Fibroblast of lung (primary cell): ENCODE measurements at regions not wholly inside any gene's neighbourhood (a gene's known extent, or its start where the extent isn't known, plus 50 kb on each side); places are given as distances from the start of the nearest gene placed in this dataset.
"Not testable (repeated sequence)": the region's sequence is repeated elsewhere in the genome, so short reads cannot be mapped to it uniquely, and the experiment has no call there.

Experiments
- EZH2 ChIP-seq: IDR thresholded peaks from 2 replicates; pipeline ENCODE4 v1.5.1; 2012; ENCODE audit warnings: low read length, control low read depth, mild to moderate bottlenecking; ENCODE audit errors: missing control alignments
- TF ChIP-seq, protein P1 (sequence below), 2 donors: IDR thresholded peaks in 1 of 2; conservative IDR thresholded peaks in 1 of 2; 1 replicate in 1 of 2; 2 replicates in 1 of 2; pipeline ENCODE4 v1.5.1; 2011 to 2012; ENCODE audit warnings: low read length in 2 of 2, control low read depth in 1 of 2, inconsistent platforms in 1 of 2, low read depth in 1 of 2, mild to moderate bottlenecking in 1 of 2

DNA sequence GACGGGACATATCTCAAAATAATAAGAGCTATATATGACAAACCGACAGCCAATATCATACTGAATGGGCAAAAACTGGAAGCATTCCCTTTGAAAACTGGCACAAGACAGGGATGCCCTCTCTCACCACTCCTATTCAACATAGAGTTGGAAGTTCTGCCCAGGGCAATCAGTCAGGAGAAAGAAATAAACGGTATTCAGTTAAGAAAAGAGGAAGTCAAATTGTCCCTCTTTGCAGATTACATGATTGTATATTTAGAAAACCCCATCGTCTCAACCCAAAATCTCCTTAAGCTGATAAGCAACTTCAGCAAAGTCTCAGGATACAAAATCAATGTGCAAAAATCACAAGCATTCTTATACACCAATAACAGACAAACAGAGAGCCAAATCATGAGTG, 211.5 kb downstream of the MEMO1 start:
- TF ChIP-seq, protein P1, sequence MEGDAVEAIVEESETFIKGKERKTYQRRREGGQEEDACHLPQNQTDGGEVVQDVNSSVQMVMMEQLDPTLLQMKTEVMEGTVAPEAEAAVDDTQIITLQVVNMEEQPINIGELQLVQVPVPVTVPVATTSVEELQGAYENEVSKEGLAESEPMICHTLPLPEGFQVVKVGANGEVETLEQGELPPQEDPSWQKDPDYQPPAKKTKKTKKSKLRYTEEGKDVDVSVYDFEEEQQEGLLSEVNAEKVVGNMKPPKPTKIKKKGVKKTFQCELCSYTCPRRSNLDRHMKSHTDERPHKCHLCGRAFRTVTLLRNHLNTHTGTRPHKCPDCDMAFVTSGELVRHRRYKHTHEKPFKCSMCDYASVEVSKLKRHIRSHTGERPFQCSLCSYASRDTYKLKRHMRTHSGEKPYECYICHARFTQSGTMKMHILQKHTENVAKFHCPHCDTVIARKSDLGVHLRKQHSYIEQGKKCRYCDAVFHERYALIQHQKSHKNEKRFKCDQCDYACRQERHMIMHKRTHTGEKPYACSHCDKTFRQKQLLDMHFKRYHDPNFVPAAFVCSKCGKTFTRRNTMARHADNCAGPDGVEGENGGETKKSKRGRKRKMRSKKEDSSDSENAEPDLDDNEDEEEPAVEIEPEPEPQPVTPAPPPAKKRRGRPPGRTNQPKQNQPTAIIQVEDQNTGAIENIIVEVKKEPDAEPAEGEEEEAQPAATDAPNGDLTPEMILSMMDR (conservative IDR thresholded peaks at IDR 0.05 in 1 of 2, IDR thresholded peaks at IDR 0.05 in 1 of 2; ENCODE audit: low read depth in 1 of 2, low read length in 2 of 2), result not testable (repeated sequence)
- TF ChIP-seq EZH2, result not testable (repeated sequence)
